Caki2 (cell line): ENCODE measurements at regions not wholly inside any gene's neighbourhood (a gene's known extent, or its start where the extent isn't known, plus 50 kb on each side); places are given as distances from the start of the nearest gene placed in this dataset.
"Not testable (repeated sequence)": the region's sequence is repeated elsewhere in the genome, so short reads cannot be mapped to it uniquely, and the experiment has no call there.

ENCODE experiments used
- DNase-seq: peaks from one replicate; pipeline ENCODE4 v3.0.0-alpha.2; 2015; ENCODE audit warnings: low read depth
- in situ Hi-C: cut with HindIII; loops from 2 replicates; pipeline ENCODE4 v1.10.0; 2016; ENCODE audit warnings: low sequenced_read_pairs, low pct_unique_long_range_greater_than_20kb, mixed read lengths

DNA sequence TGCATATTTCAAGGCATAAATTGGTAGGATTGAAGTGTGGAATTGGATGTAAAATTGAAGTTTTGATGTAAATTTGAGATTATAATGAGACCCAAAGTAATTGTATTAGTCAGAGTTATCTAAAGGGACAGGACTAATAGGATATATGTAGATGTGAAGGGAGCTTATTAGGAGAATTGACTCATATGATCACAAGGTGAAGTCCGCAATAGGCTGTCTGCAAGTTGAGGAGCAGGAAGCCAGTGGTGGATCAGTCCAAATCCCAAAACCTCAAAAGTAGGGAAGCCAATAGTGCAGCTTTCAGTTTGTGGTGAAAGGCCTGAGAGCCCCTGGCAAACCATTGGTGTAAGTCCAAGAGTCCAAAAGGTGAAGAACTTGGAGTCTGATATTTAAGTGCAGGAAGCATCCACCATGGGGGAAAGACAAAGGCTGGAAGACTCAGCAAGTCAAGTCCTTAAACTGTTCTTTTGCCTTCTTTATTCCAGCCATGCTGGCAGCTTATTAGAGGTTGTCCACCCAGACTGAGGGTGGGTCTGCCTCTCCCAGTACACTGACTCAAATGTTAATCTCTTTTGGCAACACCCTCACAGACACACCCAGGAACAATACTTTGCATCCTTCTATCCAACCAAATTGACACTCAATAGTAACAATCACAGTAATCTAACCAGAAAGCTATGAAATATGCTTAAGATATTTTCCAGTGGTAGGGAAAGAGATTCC lies 442.6 kb upstream of the PTCHD4 start:
- in situ Hi-C loops: no loop called here

DNA sequence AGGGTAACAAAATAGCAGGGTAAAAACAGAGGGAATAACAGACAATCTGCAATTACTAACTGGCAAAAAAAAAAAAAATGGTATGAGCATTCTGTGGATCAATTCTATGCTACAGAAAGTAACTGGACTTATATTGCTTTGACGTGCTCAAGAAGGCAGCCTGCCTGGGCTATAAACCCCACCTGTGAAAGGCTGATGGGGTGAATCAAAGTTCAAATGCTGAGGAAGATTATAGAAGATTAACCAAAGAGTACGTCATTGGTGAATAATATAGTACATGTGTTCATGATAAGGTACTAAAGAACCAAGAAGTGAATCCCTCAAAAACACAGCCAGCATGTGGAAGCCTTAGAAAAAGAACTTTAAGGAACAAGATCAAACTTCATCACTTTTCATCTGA lies 441.9 kb upstream of the PTCHD4 start:
- DNase-seq: no peak
- in situ Hi-C loops: no loop called here

More for the DNA sequence above, 442.6 kb upstream of the PTCHD4 start:
- DNase-seq: no peak

DNA sequence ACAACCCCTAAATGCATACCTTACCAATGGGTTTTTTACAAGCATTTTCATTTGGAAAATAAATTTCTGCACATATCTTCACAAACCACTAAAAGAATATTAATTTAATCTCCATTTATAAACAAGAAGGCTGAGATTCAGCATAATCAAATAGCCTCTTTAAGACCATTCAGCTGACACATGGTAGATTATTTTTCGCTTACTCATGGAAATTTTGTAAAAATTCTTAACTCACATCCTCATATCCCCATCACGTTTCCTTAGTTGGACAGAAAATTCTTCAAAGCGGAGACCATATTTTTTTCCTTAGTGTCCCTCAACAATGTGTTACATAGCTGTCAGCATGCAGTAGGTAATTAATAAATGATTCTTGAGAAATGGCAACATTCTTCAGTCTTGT lies 439.6 kb upstream of the PTCHD4 start:
- in situ Hi-C loops: no loop called here
- DNase-seq: no peak

DNA sequence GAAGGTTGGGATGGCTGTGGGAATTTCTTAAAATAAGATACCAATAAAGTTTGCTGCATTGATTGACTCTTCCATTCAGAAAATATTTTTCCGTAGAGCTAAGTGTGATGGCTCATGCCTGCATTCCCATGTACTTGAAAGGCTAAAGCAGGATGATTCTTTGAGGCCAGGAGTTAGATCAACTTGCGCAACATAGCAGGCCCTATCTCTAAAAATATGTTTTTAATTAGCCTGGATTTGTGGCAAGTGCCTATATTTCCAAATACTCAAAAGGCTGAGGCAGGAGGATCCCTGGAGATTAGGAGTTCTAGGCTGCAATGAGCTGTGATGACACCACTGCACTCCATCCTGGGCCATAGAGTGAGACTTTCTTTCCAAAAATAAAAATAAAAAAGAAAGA lies 431.2 kb upstream of the PTCHD4 start:
- in situ Hi-C loops: no loop called here
- DNase-seq: no peak

DNA sequence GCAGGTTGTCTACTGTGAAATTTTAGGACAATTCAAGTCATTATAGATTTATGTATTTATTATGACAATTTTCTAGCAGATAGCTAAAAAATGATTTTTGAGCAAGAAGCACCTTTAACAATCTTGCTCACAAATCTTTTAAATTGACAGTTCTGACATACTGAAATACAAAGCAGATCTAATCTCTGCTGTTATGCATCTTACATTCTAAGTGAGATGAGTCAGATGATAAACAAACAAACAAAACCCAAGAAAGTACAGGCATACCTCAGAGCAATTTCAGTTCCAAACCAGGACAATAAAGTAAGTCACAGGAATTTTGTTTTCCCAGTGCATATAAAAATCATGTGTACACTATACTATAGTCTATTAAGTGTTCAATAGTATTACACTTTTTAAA lies 430.7 kb upstream of the PTCHD4 start:
- in situ Hi-C loops: no loop called here
- no peak for DNase-seq

DNA sequence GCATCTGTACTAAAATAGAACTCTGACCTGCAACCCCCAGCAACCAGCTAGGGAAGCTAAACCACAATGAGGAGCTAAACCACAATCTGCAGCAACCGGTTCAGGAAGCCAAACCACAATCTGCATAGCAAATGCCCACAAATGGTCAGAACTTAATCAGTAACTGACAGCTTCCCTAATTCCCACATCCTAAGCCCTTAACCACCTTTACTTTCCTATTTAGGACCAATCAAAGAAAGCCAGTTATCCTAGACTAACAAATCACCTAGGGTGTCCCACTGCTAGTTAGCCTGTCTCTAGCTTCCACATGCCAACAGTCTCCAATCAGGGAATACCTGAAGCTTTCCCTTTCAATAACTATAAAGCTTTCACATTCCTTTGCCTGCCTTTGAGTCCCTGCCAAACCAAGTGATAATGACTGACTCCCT lies 424.6 kb upstream of the PTCHD4 start:
- in situ Hi-C loops: no loop called here
- peak; percentile 74 for DNase-seq

DNA sequence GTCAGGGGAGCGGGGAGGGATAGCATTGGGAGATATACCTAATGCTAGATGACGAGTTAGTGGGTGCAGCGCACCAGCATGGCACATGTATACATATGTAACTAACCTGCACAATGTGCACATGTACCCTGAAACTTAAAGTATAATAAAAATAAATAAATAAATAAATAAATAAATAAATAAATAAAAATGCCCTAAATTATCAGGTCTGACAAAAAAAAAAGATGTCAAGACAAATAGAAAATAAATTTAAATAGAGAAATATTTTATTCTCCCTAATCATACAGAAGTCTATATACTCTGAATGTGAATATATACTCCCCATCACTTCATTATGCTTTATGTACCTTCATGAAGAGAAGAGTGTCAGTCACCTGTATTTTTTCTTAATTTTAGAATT lies 420.0 kb upstream of the PTCHD4 start:
- DNase-seq, in situ Hi-C loops: not testable (repeated sequence)

DNA sequence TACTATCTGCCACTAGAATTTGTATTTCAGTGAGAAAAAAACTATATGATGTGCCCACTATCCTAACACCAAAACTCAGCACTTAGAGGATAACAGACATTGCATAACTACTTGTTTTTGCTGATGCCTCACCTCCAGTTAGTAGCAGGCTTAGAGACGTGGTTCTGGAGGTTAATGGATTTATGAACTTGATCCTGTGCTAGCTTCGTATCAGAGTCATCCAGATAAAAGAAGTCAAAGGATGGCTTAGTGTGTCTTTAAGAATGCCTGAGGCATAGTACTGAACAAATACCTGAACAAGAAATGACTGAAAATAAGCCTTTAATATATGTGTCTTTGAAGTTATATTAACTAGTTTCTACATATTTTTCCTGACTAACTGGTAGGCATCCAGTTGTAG lies 414.9 kb upstream of the PTCHD4 start:
- DNase-seq: no peak
- in situ Hi-C loops: no loop called here

DNA sequence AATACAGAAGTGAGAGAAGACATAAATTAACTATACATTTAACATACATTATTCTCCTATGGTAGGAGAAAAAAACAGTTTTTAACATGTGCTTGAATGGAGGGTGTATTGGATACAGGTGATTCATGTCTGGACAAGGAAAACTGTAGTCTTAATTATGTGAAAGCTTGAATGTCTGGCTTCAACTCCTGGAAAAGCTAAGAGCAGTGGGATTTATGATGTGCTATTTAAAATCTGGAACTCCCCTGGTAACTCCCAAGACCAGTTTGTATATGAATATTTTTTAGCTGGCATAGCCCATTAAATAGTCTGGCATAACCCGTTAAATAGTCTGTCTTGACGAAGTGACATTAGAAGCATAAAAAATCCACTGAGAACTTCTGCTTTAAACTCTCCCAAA lies 410.0 kb upstream of the PTCHD4 start:
- in situ Hi-C loops: no loop called here
- no peak for DNase-seq

DNA sequence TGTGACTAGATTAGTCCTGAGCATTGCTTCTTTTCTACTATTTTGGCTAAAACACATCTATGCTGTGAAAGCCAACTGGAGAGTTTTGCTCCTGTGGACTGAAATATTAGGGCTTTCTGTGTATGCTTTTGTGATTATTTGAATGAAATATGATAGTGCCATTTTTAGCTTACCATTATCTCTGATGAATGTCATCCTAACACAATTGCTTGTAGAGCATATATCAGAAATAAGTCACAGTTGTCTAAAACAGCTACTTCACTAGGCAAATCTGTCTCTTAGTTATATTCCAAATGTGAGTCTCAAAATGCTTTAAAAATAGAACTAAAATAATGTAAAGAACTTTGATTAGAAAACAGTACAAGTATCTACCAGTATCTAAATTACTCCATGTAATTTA lies 401.4 kb upstream of the PTCHD4 start:
- no peak for DNase-seq
- in situ Hi-C loops: no loop called here

DNA sequence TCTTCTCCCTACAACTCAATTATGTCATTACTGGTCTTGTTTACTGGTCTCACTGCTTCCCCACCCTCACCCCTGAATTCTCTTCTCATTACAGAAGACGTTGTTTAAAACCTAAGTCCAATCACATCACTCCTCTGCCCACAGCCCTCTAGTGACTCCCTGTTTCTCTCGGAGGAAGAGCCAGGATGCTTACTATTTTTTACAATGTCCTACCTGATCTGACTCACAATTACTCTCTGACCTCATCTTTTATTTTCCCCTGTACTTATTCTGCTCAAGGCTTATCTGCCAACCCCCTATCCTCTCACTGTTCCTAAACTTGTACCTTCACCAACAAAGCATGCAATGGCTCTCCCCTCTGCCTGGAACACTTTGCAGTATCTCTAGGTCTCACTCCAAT lies 400.4 kb upstream of the PTCHD4 start:
- no peak for DNase-seq
- in situ Hi-C loops: no loop called here

DNA sequence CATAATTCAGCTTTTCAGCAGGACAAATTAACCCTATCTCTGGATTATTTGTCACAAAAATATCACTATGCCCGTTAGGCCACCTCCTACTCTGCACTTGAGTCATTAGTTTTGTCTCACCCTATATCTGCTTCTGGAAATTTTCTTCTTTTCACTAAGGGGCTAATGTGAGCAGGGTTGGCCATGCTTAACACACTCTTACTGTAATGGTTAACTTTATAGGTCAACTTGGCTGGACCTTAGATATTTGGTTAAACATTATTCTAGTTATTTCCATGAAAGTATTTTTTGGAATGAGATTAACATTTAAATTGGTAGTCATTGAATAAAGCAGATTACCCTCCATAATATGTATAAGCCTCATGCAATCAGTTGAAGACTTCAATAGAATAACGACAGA lies 394.6 kb upstream of the PTCHD4 start:
- DNase-seq: peak; percentile 2
- in situ Hi-C loops: no loop called here

DNA sequence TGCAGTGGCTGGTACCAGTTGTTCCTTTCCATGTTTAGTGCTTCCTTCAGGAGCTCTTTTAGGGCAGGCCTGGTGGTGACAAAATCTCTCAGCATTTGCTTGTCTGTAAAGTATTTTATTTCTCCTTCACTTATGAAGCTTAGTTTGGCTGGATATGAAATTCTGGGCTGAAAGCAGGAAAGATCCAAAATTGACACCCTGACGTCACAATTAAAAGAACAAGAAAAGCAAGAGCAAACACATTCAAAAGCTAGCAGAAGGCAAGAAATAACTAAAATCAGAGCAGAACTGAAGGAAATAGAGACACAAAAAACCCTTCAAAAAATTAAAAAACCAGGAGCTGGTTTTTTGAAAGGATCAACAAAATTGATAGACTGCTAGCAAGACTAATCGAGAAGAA lies 382.4 kb upstream of the PTCHD4 start:
- in situ Hi-C loops, DNase-seq: not testable (repeated sequence)

DNA sequence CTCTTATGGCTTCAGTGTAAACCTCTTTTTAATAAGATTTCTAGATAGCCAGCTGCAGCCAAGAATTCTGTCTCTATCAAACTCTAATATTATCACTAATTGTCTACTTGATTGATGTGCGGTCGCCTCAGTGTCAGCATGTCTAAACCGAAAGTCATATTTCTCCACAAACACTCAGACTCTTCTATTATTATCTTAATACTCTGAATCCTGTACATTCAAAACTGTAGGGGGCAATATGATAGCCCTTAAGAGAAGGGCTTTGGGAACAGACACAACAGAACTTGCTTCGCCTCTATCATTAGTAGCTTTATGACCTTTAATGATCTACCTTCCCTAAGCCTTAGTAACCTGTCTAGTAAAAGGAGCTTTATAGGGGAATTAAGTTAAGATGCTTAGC lies 379.7 kb upstream of the PTCHD4 start:
- DNase-seq: no peak
- in situ Hi-C loops: no loop called here

DNA sequence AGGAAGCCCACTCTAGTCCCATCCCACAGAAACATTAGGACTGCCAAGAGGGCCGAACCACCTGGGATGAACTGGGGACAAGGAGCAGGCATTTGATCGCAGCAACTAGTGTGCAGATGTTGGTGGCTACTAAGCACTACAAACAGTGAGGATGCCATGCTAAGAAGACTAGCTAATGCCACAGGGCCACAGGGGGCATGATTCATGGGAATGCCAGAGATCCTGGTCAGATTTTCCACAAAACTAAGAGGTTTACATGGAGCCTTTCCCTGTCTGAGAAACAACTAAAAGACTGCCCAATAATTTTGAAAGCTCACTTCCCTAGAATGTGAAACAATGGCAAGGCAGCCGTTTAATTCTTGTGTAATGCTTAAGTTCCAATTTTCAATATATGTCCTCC lies 375.9 kb upstream of the PTCHD4 start:
- DNase-seq: no peak
- in situ Hi-C loops: no loop called here

DNA sequence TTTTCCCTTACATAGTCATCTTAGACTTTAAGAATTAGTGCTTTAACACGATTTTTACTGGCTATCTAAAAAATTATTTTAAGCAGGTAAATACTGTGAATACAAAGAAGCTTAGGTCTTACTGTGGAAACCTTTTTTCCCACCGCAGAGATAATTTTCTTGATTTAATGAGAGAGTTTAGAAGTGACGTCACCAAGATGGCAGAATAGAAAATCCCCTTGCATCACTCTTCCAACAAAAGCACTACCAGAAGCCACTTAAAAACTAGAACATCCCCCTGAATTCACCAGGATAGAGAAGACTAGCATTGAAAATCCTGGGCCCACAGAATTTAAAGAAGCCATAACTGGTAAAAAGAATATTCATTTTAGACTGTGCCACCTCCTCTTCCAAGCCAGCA lies 375.4 kb upstream of the PTCHD4 start:
- no peak for DNase-seq
- in situ Hi-C loops: no loop called here

DNA sequence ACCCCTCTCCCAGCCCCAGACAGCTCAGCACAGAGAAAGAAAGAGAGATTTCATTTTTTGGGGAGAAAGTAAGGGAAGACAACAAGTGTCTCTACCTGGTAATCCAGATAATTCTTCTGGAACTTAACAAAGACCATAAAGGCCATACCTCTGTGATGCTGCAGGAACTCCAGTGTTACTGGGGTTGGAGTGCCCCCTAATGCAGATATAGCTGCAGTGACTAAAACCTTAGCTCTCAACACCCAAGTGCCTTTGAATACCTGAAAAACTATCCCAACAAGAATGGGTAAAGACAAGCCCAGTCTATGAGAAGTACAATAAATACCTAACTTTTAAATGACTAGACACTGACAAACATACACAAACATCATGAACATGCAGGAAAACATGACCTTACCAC lies 365.3 kb upstream of the PTCHD4 start:
- no peak for DNase-seq
- in situ Hi-C loops: no loop called here

DNA sequence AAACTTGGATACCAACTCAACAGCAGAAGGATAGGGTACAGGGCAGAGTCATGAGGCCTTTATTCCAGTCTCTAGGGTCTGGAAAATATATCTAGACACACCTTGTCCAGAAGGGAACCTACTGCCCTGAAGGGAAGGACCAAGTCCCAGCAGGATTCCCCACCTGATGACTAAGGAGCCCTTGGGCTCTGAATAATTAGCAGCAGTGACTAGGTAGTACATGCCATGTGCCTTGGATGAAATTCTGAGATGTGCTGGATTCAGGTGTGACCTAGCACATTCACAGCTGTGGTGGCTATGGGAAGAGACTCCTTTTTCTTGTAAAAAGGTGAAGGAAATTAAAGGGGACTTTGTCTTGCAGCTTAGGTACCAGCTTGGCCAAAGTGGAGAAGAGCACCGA lies 364.3 kb upstream of the PTCHD4 start:
- in situ Hi-C loops: no loop called here
- no peak for DNase-seq

DNA sequence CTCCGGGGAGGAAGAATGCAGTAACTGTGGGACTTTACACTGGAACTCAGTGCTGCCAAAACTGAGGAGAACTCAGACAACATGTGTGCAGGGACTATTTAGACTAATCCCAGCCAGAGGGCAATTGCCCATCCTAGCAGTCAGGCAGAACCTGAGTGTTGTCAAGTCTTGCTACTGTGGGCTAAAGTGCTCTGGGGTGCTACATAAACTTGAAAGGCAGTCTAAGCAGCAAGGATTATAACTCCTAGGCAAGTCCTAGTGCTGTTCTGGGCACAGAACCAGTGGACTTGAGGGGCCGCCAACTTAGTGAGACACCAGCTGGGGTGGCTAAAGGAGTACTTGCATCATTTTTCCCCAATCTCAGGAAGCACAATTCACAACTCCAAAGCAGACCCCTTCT lies 363.8 kb upstream of the PTCHD4 start:
- no peak for DNase-seq
- in situ Hi-C loops: no loop called here

DNA sequence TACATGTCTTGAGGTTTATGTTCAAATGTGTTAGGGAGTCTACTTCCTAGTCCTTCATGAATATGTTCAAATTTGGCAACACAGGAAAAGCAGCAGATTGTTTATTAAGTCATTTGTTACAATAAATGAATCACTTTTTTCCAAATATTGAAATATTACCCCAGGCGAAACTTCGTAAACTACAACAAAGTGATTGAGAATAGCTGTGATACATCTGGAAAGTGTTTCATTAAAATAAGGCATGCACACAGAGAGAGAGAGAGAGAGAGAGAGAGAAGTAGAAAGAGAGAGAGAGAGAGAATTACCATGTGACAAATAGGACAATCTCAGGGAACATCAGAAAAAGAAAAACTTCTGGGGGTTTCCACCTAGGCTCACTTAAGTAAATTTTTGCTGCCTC lies 363.1 kb upstream of the PTCHD4 start:
- DNase-seq: no peak
- in situ Hi-C loops: no loop called here

DNA sequence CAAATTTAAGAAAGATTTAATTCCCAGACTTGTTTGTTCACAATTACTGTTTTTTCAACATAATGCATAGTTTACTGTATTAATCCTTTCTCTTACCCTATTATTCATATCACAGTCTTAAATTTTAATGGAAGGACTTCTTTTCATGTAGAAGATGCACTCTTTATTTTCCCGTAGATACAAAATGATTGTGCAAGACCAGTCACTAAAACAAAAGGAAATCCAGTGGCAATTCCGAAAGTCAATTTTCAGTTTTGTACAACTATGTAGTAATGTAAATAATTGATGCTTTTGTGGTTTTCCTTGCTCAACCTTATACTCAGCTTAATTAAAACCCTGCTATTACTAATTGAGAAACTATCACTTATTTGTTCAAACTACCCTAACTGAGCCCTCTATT lies 361.5 kb upstream of the PTCHD4 start:
- in situ Hi-C loops: no loop called here
- no peak for DNase-seq
